MM.1S (cell line): ENCODE measurements at regions not wholly inside any gene's neighbourhood (a gene's known extent, or its start where the extent isn't known, plus 50 kb on each side); places are given as distances from the start of the nearest gene placed in this dataset.

ENCODE experiments used
- DNase-seq: peaks from one replicate; pipeline ENCODE4 v3.0.0-alpha.2; 2015
- H2AFZ ChIP-seq: fragments of 300-600 bp; sonication (generic); 2 replicates; pipeline ENCODE4 v1.6.0; 2016; ENCODE audit warnings: antibody characterized with exemption, low read length
- H3F3A ChIP-seq: fragments of 300-600 bp; sonication (generic); 2 replicates; pipeline ENCODE4 v1.6.1; 2016; ENCODE audit warnings: mild to moderate bottlenecking, antibody characterized with exemption, low read length, moderate library complexity, mixed read lengths; ENCODE audit not compliant: insufficient read depth
- H3K27ac ChIP-seq: fragments of 300-600 bp; sonication (generic); 2 replicates; pipeline ENCODE4 v1.5.1; 2016; ENCODE audit warnings: mild to moderate bottlenecking, low read length
- H3K27me3 ChIP-seq: fragments of 300-600 bp; sonication (generic); replicated peaks from 2 replicates; pipeline ENCODE4 v1.6.0; 2016; ENCODE audit warnings: low read length; ENCODE audit not compliant: insufficient read depth
- H3K36me3 ChIP-seq: fragments of 300-600 bp; sonication (generic); replicated peaks from 2 replicates; pipeline ENCODE4 v1.6.1; 2016; ENCODE audit warnings: mild to moderate bottlenecking, low read length, mixed read lengths; ENCODE audit not compliant: insufficient read depth
- H3K4me1 ChIP-seq: fragments of 300-600 bp; sonication (generic); 2 replicates; pipeline ENCODE4 v1.6.1; 2016; ENCODE audit warnings: low read length, mixed read lengths
- H3K4me2 ChIP-seq: fragments of 300-600 bp; sonication (generic); 2 replicates; pipeline ENCODE4 v1.6.0; 2016; ENCODE audit warnings: low read depth, low read length
- H3K4me3 ChIP-seq: fragments of 300-600 bp; sonication (generic); 2 replicates; pipeline ENCODE4 v1.5.1; 2016; ENCODE audit warnings: low read length, mixed read lengths
- H3K79me2 ChIP-seq: fragments of 300-600 bp; sonication (generic); 2 replicates; pipeline ENCODE4 v1.6.1; 2016; ENCODE audit warnings: mixed run types, low read length, mixed read lengths
- H3K9ac ChIP-seq: fragments of 300-600 bp; sonication (generic); 2 replicates; pipeline ENCODE4 v1.6.1; 2016; ENCODE audit warnings: low read length, mixed read lengths
- H3K9me2 ChIP-seq: fragments of 300-600 bp; sonication (generic); replicated peaks from 2 replicates; pipeline ENCODE4 v1.6.1; 2016; ENCODE audit warnings: mild to moderate bottlenecking, low read length, mixed read lengths; ENCODE audit not compliant: insufficient read depth
- H3K9me3 ChIP-seq: fragments of 300-600 bp; sonication (generic); replicated peaks from 2 replicates; pipeline ENCODE4 v1.6.1; 2016; ENCODE audit warnings: mild to moderate bottlenecking, low read length, mixed read lengths; ENCODE audit not compliant: insufficient read depth
- H4K20me1 ChIP-seq: fragments of 300-600 bp; sonication (generic); 2 replicates; pipeline ENCODE4 v1.6.1; 2016; ENCODE audit warnings: mild to moderate bottlenecking, low read length, moderate library complexity, mixed read lengths; ENCODE audit not compliant: insufficient read depth
- EZH2 ChIP-seq: fragments of 300-600 bp; sonication (generic); optimal IDR thresholded peaks from 2 replicates; pipeline ENCODE3; 2017; ENCODE audit warnings: low read depth, mild to moderate bottlenecking, antibody characterized with exemption, low read length, mixed read lengths
- EZH2phosphoT487 ChIP-seq: fragments of 300-600 bp; sonication (generic); IDR thresholded peaks from 2 replicates; pipeline ENCODE4 v1.6.1; 2018; ENCODE audit warnings: antibody characterized with exemption, low read length
- TF ChIP-seq, protein P1 (sequence below): fragments of 300-600 bp; sonication (generic); IDR thresholded peaks from 2 replicates; pipeline ENCODE4 v1.5.1; 2016; ENCODE audit warnings: antibody characterized with exemption, low read length, mixed read lengths

DNA sequence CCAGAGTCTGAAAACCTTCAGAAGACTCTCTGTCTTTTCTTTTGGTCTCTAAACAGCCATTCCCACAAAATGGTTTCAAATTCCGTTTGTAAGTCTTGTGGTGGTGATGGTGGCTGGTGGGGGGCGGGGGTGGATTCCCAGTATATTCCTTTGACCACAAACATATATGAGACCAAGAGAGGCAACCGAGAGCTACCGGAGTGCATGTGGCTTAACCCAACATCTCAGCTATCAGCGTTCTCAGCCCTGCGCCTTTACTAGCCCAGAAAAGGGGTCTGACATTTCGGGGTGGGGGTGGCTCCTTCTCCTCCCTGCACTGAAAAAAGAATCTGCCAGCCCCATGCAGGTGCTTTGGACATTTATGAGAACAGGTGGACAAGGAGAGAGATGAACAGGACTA, 621.1 kb downstream of the ACTR3B start:
- Histone ChIP-seq H3K79me2 (no peaks in the 10 kb centered on the region), H3K9ac (no peak overlapping the region), H3K4me2 (peak overlapping the region; percentile 66), H3K36me3 (no peaks in the 10 kb centered on the region), H3K27ac (no peak overlapping the region), H3K4me3 (peak overlapping the region; percentile 38; the same call in 1 of the 2 replicates), H3K27me3 (no peaks in the 10 kb centered on the region), H3K4me1 (0 out of 2 replicates have a peak, but pooled peaks cover 4% of the 10 kb centered on the region), H3F3A (no peaks in the 10 kb centered on the region), H3K9me2 (no peaks in the 10 kb centered on the region), H2AFZ (0 out of 2 replicates have a peak overlapping the region, but pooled peaks have one; percentile 20), H4K20me1 (no peaks in the 10 kb centered on the region), H3K9me3 (no peaks in the 10 kb centered on the region)
- no peak for TF ChIP-seq EZH2phosphoT487
- TF ChIP-seq, protein P1, sequence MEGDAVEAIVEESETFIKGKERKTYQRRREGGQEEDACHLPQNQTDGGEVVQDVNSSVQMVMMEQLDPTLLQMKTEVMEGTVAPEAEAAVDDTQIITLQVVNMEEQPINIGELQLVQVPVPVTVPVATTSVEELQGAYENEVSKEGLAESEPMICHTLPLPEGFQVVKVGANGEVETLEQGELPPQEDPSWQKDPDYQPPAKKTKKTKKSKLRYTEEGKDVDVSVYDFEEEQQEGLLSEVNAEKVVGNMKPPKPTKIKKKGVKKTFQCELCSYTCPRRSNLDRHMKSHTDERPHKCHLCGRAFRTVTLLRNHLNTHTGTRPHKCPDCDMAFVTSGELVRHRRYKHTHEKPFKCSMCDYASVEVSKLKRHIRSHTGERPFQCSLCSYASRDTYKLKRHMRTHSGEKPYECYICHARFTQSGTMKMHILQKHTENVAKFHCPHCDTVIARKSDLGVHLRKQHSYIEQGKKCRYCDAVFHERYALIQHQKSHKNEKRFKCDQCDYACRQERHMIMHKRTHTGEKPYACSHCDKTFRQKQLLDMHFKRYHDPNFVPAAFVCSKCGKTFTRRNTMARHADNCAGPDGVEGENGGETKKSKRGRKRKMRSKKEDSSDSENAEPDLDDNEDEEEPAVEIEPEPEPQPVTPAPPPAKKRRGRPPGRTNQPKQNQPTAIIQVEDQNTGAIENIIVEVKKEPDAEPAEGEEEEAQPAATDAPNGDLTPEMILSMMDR: no peak
- no peak for TF ChIP-seq EZH2
- DNase-seq: no peak

DNA sequence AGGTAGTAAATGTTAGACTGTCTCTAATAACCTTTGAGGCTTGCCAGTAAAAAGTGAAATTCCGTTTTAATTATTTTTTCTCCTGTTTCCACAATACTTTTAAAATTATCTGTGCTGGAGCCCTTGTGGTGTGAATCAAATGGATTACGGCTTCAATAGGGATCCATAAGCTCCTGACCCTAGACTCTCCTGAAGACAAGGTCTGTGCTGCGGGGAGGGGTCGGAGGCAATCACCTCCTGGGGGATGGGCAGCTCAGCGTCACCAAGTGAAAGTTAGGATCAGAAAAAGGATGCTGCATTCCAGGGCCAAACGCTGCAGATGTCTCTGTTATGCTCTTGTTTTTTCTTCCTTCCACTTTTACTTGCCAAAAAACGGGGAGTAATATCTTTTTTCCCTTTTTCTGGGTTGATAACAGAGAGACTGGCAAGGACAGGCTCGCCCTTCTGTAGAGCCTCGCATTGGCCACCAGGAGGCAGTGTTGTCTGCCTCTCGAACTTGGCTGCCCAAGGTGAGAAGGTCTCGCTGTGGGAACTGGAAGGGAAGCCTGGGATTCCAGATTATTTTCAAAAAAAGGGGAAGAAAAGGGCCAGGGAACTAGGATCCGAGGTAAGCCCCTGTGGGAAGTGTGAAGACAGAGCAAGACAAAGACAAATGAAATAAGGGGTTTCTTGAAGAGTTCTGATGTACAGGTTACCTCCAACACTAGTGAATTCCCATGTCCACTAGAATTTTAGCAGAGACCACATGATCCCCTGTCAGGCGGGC, 621.9 kb downstream of the ACTR3B start:
- Histone ChIP-seq H3K4me2 (peak overlapping the region; percentile 66), H4K20me1 (no peaks in the 10 kb centered on the region), H3F3A (no peaks in the 10 kb centered on the region), H2AFZ (peak overlapping the region; percentile 20; the same call in 1 of the 2 replicates), H3K9me2 (no peaks in the 10 kb centered on the region), H3K27ac (no peak overlapping the region), H3K4me3 (peak overlapping the region; percentile 38), H3K9me3 (no peaks in the 10 kb centered on the region), H3K27me3 (no peaks in the 10 kb centered on the region), H3K79me2 (no peaks in the 10 kb centered on the region), H3K36me3 (no peaks in the 10 kb centered on the region), H3K4me1 (0 out of 2 replicates have a peak, but pooled peaks cover 4% of the 10 kb centered on the region), H3K9ac (no peak overlapping the region)
- DNase-seq: peak; percentile 38
- no peak for TF ChIP-seq EZH2
- TF ChIP-seq, protein P1: peak; percentile 94

GRCh38 chr7:153382641-153383101, 623.1 kb downstream of the ACTR3B start:
- Histone ChIP-seq H3K27me3 (no peaks in the 10 kb centered on the region), H3K4me1 (0 out of 2 replicates have a peak, but pooled peaks cover 4% of the 10 kb centered on the region), H3K9ac (no peak overlapping the region), H2AFZ (no peak overlapping the region), H3K27ac (no peak overlapping the region), H3F3A (no peaks in the 10 kb centered on the region), H3K4me2 (no peak overlapping the region), H3K9me3 (no peaks in the 10 kb centered on the region), H3K4me3 (no peak overlapping the region), H3K36me3 (no peaks in the 10 kb centered on the region), H3K9me2 (no peaks in the 10 kb centered on the region), H4K20me1 (no peaks in the 10 kb centered on the region), H3K79me2 (no peaks in the 10 kb centered on the region)
- no peak for DNase-seq
- TF ChIP-seq EZH2phosphoT487 (no peak), EZH2 (no peak)
- TF ChIP-seq, protein P1: no peak
